UCSD-AML1 (cell line): ENCODE measurements at regions not wholly inside any gene's neighbourhood (a gene's known extent, or its start where the extent isn't known, plus 50 kb on each side); places are given as distances from the start of the nearest gene placed in this dataset.
"Not testable (repeated sequence)": the region's sequence is repeated elsewhere in the genome, so short reads cannot be mapped to it uniquely, and the experiment has no call there.

Experiments
- DNase-seq: peaks from one replicate; lab custom pipeline; 2025; ENCODE audit not compliant: unreplicated experiment; lab: John Stamatoyannopoulos, UW

DNA sequence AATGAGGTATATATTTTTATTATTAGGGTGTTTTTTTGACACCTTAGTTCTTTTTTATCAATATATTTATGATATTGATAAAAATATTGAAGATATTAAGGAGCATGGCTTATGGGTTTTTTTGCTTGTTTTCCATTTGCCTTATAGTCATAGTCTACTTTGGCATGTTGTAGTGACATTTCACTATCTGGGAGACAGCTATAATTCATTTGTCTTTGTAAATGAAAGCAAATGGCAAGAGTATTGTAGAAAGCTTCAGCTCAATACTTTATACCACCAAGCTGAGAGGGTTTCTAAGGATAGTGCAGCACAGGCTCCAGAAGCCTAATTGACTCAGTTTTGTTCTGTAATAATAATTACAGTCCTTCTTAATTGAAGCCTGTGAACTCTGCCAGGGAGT is 1182.3 kb downstream of the EFNA5 start:
- DNase-seq = no peak

DNA sequence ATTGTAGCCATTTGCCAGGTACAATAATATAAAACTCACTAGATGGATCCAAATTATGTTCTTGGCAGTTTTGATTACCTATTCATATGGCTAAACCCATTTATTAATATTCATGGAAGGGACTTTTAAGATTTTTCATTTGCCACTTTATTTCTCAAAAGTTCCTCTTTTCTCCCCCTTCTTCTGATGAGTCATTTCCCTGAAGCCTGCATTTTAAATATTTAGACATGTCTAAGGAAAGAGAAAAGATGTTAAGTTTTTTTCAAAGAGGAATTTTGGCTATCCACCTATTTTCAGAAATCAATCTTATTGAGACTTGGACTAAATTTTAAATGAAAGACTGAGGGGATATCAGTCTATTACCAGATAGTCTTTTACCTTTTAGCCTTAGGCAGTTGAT is 1189.4 kb downstream of the EFNA5 start:
- no peak for DNase-seq

DNA sequence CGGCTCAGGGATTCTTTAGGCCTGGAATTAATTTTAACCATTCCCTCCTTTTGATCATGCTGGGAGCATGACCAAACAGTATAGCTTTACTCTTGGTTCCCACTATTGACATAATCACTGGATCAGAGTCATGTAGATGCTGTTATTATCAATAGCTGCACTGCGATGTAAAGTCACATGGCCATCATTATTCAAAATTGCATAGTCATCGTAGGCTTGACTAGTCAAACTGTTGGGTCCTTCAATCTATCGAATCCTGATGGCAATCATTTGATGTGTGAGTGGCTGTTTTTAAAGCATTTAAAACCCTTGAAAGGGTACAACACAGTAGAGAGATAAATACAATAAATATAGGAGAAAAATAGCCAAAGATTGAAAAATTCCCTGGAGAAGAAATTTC is 1194.1 kb downstream of the EFNA5 start:
- no peak for DNase-seq

DNA sequence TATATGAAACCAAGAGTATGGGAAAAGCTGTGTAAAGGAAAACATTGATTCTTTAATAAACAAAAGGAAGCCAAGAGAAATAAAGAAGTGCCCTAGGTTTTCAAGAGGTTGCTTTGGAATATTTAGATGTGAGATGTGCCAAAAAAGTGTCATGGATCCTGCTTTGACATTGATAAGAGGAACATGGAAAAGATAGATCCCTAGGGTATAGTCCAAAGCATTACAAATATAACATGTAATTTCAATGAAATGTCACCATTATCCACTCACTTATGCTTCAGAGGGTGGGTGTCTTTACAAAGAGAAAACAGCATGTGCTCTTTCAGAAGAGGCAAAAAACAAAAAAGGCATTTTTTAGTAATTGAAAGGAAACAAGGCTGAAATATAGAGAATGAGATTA is 1196.7 kb downstream of the EFNA5 start:
- no peak for DNase-seq

DNA sequence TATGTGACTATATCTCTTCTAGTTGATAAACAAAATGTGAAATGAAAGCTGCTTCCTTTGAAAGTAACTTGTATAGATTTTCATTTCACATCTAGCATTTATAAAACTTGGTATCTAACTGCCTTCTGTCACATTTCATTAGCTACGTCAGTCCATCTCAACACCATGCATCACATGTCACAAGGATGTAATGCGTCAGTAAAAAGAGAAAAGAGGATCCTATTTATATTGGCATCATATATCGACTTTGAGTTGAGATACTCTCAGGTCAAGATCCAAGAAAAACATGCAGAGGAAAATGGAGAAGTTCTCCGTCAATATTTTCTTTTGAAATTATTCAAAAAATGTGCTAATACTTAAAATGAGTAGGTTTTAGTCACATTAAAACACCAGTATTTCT is 1211.2 kb downstream of the EFNA5 start:
- DNase-seq = no peak

DNA sequence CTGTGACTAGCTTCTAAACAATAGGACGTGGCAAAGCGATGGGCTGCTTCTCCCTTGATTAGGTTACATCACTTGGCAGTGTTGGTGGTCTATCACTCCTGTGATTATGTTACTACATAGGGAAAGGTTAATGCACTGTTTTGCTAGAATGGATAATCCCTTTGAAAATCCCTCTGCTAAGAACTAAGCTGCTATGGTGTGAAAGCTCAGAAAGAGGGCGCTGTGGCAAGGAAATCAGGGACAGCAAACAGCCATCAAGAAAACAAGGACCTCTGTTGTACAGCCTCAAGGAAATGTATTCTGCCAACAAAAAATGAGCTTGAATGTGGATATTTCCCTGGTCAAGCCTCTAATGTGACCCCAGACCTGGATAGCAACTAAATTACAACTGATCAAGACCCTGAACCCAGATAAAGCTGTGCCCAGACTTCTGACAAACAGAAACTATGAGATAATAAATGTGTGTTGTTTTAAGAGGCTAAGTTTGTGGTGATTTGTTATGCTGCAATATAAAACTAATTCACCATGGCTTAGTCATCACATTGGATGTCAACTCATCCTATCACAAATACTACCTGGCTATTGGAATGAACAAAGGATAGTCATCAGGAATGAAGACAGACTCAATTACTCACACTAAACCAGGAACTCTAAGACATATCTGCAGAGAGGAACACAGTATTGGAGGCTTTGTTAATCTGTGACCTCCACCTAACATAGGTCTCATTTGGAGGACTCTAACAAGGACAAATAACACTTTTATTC is 1215.9 kb downstream of the EFNA5 start:
- peak; percentile 8 for DNase-seq

DNA sequence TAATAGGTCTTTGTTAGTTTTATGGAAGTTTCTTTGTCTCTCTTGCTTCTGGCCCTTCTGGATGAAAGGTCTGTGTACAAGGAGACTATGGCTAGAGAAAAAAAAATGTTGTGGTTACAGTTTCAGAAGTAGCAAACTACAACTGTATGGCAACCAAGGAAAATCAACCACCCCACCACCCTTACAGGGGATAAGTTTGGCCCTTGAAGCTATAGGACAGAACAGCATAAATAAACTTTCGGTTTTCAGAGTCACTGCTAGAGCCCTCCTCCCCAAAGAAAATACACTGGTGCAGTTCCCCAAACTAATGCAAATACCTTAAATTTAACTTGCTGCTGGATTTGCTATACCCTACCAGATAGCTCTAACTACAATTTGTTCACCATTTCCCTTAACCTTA is 1216.7 kb downstream of the EFNA5 start:
- DNase-seq = no peak

DNA sequence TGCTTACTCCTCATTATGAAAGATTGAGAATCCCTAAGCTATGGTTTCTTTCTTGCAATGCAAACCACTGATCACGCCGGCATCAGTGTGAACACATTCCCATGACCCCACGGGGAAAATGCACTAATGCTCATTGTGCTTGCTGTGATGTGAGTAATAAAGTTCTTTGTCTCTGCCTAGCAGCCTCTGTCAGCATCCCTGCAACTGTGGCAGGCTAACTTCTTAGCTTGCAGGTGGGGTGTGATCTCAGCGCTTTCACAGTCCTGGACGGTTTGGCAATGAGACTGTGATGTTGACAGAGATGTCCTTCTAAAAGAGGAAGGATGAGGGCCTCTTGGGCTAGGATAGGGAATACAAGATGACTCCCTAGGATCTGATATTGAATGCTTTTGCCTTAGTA is 1218.7 kb downstream of the EFNA5 start:
- no peak for DNase-seq

DNA sequence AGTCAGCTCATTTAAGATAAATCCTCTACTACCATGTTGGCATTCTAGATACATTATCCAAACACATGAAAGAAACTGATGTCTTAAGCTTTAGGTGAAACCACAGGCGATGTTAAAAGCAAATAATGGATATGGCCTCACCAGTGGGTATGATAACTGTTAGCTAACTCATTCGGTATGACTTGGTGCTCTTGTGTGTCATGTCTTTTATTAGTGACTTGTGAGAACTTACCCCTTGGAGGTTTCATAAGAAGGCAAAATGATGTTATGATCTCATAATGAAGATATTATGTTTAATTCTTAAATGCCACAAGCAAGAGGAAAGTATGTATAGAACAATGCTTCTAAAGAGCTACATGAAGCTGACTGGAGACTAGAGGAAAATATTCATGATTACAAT is 1227.0 kb downstream of the EFNA5 start:
- DNase-seq = no peak

DNA sequence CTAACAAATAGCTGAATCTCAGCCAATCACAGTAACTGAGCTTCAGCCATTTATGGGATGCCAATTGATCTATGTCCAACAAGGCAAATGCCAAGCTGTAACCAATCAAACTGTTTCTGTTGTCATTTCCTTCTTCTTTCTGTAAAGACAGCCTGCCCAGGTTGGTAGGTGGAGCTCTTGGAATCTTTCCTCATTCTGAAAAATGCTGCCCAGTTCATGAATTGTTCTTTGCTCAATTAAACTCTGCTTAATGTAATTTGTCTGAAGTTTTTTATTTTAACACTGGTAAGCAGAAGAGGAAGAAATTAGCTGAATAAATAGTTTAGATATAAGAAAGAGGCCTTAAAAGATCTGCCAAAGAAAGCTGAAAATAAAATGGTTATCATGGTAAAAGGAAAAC is 1235.6 kb downstream of the EFNA5 start:
- no peak for DNase-seq

DNA sequence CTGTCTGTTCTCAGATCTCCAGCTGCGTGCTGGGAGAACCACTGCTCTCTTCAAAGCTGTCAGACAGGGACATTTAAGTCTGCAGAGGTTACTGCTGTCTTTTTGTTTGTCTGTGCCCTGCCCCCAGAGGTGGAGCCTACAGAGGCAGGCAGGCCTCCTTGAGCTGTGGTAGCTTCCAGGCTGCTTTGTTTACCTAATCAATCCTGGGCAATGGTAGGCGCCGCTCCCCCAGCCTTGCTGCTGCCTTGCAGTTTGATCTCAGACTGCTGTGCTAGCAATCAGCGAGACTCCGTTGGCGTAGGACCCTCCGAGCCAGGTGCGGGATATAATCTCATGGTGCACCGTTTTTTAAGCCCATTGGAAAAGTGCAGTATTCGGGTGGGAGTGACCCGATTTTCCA is 1240.0 kb downstream of the EFNA5 start:
- DNase-seq = not testable (repeated sequence)

DNA sequence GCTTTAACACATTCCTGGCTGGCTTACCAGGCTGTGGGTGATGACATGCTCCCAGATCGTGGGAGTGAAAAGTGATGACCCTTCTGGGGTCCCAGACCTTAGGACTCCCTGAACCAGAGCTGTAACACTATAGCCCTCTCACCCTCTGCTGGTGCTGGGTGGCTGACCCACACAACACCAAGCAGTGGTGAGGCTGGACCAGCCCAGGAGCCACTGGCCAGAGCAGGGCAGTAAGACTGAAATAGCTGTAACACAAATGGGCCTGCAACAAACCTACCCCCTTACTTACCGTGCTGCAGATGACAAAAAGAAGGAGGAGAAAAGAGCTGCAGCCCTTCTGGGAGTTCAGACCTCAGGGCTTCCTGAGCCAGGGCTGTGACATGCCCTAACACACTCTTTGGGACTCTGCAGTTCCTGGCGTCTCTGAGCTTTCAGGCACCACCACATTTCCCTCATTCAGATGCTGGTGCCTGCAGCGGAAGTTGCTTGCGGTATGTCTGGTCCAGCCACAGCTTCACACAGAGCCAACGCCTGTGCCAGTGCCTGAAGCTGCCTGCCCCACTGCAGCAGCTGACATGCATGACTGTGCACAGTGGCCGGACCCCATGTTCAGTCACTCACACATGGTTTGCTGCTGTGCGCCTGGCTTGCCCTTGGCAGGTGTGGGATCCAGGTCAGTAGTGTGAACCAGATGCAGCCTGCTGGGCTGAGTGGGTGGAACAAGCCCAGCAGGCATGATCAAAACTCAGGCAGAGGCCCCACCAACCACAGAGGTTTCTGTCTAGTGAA is 1247.4 kb downstream of the EFNA5 start:
- no peak for DNase-seq

DNA sequence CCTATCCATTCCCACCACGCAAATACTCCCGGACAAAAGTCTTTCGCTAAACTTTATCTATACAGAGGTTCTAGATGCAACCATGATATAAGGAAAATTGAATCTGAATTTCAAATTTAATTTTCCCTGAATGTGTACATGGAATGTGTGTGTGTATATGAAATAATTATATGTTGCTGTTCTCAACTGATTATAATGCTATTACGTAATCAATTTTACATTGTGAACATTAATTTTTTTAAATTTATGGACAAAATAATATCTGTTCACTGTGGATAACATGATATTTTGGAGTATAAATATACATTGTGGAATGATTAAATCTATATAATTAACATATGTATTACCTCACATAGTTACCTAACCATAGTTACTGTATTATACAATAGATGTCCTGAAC is 1250.6 kb downstream of the EFNA5 start:
- DNase-seq = no peak

DNA sequence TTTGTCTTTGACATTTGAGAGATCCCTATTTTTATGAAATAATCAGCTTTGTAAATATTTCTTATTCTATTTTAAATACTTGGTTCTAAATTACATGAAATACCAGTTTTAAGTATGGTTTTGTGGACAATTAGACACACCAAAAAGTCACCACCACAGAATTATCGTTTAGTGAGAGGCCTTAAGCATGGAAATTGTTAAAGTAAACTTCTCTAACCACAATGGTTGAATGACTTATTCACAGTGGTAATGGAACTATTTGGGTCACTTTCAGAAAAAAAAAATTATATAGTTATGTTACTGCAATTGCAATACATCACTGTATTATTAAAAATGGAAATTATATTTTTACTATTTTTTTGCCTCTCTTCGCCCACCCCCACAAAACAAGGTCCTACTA is 1252.5 kb downstream of the EFNA5 start:
- no peak for DNase-seq

DNA sequence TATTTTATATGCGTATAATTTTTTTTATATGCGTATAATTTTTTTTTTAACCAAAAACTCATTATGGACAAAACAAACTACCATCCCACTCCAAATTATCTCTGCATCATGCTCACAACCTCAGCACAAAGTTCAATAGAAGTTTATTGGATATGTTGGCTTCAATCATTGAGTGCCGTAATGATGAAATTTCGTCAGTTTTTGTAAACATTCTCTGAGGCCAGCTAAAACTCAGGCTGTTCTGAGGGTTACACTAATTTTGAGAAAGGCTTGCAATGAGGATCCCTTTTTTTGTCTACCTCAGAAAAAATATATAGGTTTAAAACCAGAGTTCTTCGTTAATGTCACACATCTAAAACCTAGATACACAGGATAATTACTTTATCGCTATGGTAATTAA is 1253.2 kb downstream of the EFNA5 start:
- no peak for DNase-seq

DNA sequence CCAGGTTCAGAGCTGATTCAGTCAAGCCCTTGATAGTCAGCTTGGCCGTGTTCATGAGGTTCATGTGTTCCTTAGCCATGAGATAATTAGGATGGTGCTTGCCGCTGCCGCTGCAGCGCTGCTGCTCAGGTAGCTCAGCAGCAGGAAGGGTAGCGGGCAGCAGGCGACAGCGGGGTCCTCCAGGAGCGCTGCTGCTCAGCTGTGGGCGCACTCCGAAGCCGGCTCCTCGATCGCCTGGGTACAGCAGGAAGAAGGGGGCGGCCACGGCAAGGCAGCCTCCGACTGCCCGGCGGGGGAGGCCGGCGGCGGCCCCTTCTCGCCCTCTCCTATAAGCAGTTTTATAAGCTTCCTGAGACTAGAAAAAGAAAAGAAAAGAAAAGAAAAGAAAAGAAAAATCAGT is 1253.6 kb downstream of the EFNA5 start:
- no peak for DNase-seq

DNA sequence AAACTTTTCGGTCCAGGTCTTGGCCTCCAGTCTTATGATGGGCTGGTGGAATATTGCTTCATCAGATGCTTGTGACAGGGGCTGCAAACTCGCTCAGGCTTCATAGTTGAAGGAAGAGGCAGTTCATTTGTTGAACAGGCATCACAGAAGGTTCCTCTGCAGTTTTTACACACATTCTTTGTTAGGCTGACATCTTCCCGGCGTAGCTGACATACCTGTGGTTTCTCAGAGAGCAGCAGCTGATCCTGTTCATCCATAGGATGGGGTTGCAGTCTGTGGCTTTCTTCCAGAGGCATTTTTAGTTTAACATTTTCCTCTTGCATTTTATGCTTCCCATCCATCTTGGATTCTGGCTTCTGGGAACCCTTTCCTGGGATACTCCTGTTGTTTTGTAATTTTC is 1255.2 kb downstream of the EFNA5 start:
- no peak for DNase-seq

DNA sequence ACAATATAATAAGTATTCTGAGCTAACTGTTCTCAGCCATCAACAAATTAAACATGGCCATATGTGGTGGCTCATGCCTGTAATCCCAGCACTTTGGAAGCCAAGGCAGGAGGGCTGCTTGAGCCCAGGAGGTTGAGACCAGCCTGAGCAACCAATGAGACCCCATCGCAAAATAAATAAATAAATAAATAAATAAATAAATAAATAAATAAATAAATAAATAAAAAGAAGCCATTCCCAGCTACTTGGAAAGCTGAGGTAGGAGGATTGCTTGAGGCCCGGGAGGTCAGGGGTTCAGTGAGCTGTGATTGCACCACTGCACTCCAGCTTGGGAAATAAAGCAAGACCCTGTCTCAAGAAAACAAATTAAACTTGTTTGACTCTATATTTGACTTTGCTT is 1256.4 kb downstream of the EFNA5 start:
- DNase-seq = no peak

DNA sequence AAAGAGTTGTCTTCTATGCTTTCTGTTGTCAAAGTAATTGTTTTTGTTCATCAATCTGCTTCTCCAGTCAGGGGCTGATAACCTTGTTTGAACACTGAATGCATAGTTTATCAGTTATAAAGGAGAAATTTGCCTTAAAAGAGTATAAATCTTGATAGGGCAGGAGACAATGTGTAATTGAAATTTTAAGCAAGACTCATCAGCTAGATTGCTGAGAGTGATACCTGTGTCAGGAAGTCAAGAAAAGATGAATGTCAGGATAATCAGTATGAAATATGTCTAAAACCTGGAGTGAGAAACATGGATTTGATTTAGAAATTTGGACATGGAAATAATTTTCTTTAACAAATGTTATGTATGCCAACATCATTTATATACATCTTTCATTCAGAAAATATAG is 1258.1 kb downstream of the EFNA5 start:
- DNase-seq = no peak

DNA sequence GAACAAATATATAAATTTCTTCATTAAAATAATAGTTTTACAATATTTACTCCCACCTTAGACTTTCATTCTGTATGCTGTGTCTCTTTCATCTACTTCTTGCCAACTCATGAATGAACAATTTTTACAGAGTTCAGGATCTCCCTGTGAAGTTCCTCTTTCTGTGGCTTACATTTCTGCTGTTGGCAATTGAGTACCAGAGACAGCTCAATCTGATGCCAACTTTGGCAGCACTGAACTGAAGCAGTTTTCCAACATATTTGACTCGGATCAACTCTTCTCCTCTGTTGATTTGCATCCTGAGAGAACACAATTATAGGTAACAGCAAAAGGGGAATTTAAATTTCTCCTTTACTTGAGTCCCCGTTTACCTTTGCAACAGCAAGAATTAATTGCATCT is 1262.2 kb downstream of the EFNA5 start:
- DNase-seq = no peak

DNA sequence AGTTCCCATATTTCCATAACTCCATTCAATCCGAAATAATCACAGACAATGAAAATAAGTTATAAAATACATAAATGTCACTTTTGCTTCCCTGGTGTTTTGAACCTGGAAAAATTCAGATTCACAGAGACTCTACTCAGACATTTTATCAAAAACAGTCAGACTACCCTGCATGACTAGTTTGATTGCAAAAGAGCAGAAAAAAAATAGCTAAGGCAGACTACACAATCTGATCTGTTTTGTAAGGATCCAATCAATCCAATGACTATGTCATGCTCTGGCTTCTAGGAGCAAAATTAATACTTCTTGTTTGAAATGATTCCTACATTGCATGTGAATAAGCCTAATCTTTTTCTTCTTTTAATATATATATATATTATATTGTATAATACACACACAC is 1262.6 kb downstream of the EFNA5 start:
- no peak for DNase-seq

DNA sequence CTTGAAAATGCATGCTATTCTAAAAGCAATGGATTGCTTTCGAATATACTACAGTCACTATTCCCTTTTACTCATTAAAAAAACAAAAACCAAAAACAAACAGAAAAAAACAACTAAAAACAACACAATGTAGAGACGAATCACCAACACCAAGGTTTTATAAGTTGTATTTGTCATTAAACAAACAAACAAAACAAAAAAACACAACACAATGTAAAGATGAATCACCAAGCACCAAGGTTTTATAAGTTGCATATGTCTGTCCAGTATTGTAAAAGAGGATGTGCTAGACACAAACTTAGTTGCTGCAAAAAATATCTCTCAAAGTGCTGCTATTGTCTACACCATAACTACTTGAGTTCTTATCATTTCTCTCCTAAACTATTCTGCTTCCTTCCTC is 1269.2 kb downstream of the EFNA5 start:
- DNase-seq = no peak

DNA sequence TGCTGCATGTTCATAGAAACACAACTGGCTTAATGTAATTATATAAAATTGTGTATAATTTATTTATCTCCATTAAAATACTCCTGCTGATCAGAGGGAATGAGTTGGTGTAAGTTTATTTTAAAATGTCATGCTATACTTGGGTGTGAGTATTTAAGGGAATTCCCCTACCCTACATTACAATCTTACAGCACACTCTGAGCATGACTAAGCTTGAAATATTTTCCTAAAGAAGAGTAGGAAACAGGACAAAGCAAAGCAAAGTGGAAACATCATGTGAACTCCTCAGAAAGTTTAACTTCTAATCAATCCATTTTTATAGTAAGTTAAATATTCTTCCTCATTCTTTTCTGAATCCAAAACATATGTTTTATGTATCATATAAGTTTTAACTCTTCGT is 1271.3 kb downstream of the EFNA5 start:
- no peak for DNase-seq
